Hepatocyte (in vitro differentiated cells): ENCODE measurements at regions not wholly inside any gene's neighbourhood (a gene's known extent, or its start where the extent isn't known, plus 50 kb on each side); places are given as distances from the start of the nearest gene placed in this dataset.

ENCODE experiments used
- DNase-seq: peaks from one replicate; pipeline ENCODE4 v3.0.0-alpha.2; 2016; ENCODE audit warnings: low spot score
- H2AFZ ChIP-seq: fragments of 200-600 bp; sonication (generic); 2 replicates; pipeline ENCODE4 v1.6.0; 2016; ENCODE audit warnings: antibody characterized with exemption, mild to moderate bottlenecking
- H3K27ac ChIP-seq: fragments of 200-600 bp; sonication (generic); 2 replicates; pipeline ENCODE4 v1.5.1; 2016; ENCODE audit warnings: mild to moderate bottlenecking
- H3K27me3 ChIP-seq: fragments of 200-600 bp; sonication (generic); 2 replicates; pipeline ENCODE4 v1.6.1; 2016
- H3K36me3 ChIP-seq: fragments of 200-600 bp; sonication (generic); replicated peaks from 2 replicates; pipeline ENCODE4 v1.5.1; 2016; ENCODE audit warnings: low read depth; ENCODE audit not compliant: insufficient read depth
- H3K4me1 ChIP-seq: fragments of 200-600 bp; sonication (generic); 2 replicates; pipeline ENCODE4 v1.5.1; 2016; ENCODE audit warnings: mild to moderate bottlenecking, moderate library complexity; ENCODE audit not compliant: insufficient read depth
- H3K4me2 ChIP-seq: fragments of 200-600 bp; sonication (generic); 2 replicates; pipeline ENCODE4 v1.6.0; 2016
- H3K4me3 ChIP-seq: fragments of 200-600 bp; sonication (generic); 2 replicates; pipeline ENCODE4 v1.5.1; 2016; ENCODE audit warnings: mild to moderate bottlenecking
- H3K79me2 ChIP-seq: fragments of 200-600 bp; sonication (generic); 2 replicates; pipeline ENCODE4 v1.6.0; 2017; ENCODE audit warnings: mild to moderate bottlenecking
- H3K9me2 ChIP-seq: fragments of 200-600 bp; sonication (generic); replicated peaks from 2 replicates; pipeline ENCODE4 v1.6.0; 2017; ENCODE audit warnings: mild to moderate bottlenecking; ENCODE audit not compliant: insufficient read depth
- H3K9me3 ChIP-seq: fragments of 200-600 bp; sonication (generic); 2 replicates; pipeline ENCODE4 v1.5.1; 2016; ENCODE audit warnings: low read depth, mild to moderate bottlenecking
- H4K20me1 ChIP-seq: fragments of 200-600 bp; sonication (generic); 2 replicates; pipeline ENCODE4 v1.6.0; 2016; ENCODE audit warnings: mild to moderate bottlenecking; ENCODE audit not compliant: insufficient read depth, poor library complexity, severe bottlenecking
- CTCF ChIP-seq: fragments of 200-600 bp; sonication (generic); IDR thresholded peaks from 2 replicates; pipeline ENCODE4 v1.5.1; 2016; ENCODE audit warnings: antibody characterized with exemption, mild to moderate bottlenecking; ENCODE audit not compliant: poor library complexity
- EZH2 ChIP-seq: fragments of 200-600 bp; sonication (generic); IDR thresholded peaks from 2 replicates; pipeline ENCODE4 v1.6.1; 2016; ENCODE audit warnings: antibody characterized with exemption, mild to moderate bottlenecking, borderline replicate concordance
- EZH2phosphoT487 ChIP-seq: fragments of 200-600 bp; sonication (generic); IDR thresholded peaks from one replicate; pipeline ENCODE4 v1.6.1; 2018; ENCODE audit warnings: antibody characterized with exemption, mild to moderate bottlenecking, low read depth, moderate library complexity; ENCODE audit not compliant: unreplicated experiment, severe bottlenecking
- WGBS: methylation state at CpG from one replicate; pipeline ENCODE4 v1.1.6; 2016; ENCODE audit warnings: low lambda C conversion rate; ENCODE audit errors: missing lambda C conversion rate; 5-methylcytosine and 5-hydroxymethylcytosine counted together

- Histone ChIP-seq H4K20me1 (no peaks in the 10 kb centered on the region), H3K27ac (no peak overlapping the region), H3K4me1 (no peaks in the 10 kb centered on the region)
These were observed 69.2 kb upstream of the SFMBT2 start for GRCh38 chr10:7479861-7480598.

GRCh38 chr10:7478727-7479457, 68.1 kb upstream of the SFMBT2 start:
- Histone ChIP-seq H3K4me3 (no peak overlapping the region), H3K79me2 (no peaks in the 10 kb centered on the region), H3K36me3 (no peaks in the 10 kb centered on the region), H3K9me3 (no peaks in the 10 kb centered on the region), H3K9me2 (no peaks in the 10 kb centered on the region), H3K27ac (no peak overlapping the region), H3K4me1 (no peaks in the 10 kb centered on the region), H4K20me1 (no peaks in the 10 kb centered on the region), H3K27me3 (no peaks in the 10 kb centered on the region), H2AFZ (no peak overlapping the region), H3K4me2 (no peak overlapping the region)
- TF ChIP-seq EZH2phosphoT487 (no peak), CTCF (no peak), EZH2 (no peak)
- no peak for DNase-seq
- 80% methylated on average over 4 of the region's 4 CpGs for WGBS

More at GRCh38 chr10:7479861-7480598, 69.2 kb upstream of the SFMBT2 start:
- Histone ChIP-seq H3K4me3 (no peak overlapping the region), H3K36me3 (no peaks in the 10 kb centered on the region), H3K27me3 (no peaks in the 10 kb centered on the region), H3K4me2 (no peak overlapping the region), H3K9me3 (no peaks in the 10 kb centered on the region), H3K79me2 (no peaks in the 10 kb centered on the region), H3K9me2 (no peaks in the 10 kb centered on the region), H2AFZ (no peak overlapping the region)
- TF ChIP-seq CTCF (no peak), EZH2 (no peak), EZH2phosphoT487 (no peak)
- no peak for DNase-seq
- 93% methylated on average over 13 of the region's 13 CpGs for WGBS

DNA sequence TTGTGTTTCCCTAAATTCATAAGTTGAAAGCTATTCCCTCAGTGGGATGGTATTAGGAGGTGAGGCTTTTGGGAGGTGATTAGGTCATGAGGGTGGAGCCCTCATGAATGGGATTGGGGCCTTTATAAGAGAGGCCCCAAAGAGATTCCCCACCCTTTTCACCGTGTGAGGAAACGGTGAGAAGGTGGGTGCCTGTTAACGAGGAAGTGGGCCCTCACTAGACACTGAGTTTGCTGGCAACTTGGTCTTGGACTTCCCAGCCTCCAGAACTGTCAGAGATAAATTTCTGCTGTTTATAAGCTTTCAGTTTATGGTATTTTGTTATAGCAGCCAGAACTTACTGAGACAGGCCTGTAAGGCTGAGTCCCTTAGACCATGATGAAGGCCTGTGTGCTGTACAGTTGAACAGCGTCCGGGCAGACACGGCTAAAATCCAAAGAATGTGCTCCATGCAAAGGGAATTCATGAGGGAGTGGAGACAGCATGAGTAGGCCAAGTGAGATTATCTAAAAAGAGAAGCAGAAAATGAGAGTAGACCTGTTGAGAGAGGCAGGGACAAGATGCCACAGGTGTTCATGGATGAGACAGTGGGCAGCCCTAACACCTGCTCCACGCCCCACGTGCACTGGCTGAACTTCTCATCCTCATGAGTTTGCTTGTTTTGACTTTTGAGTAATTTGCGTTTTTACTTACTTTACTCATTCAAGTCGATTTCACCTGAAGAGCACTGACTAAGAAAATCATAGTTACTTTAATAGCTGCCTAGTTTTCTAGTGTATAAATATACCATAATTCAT, 66.9 kb upstream of the SFMBT2 start:
- H4K20me1 ChIP-seq, result no peaks in the 10 kb centered on the region
- no peaks in the 10 kb centered on the region for H3K9me2 ChIP-seq
- H3K4me3 ChIP-seq, result no peak overlapping the region
- WGBS, result 95% methylated on average over 10 of the region's 10 CpGs
- H3K27ac ChIP-seq, result no peak overlapping the region
- H2AFZ ChIP-seq, result no peak overlapping the region
- no peaks in the 10 kb centered on the region for H3K4me1 ChIP-seq
- H3K4me2 ChIP-seq, result no peak overlapping the region
- H3K79me2 ChIP-seq, result no peaks in the 10 kb centered on the region
- no peaks in the 10 kb centered on the region for H3K36me3 ChIP-seq
- H3K9me3 ChIP-seq, result no peaks in the 10 kb centered on the region
- TF ChIP-seq CTCF (no peak), EZH2 (no peak), EZH2phosphoT487 (no peak)
- H3K27me3 ChIP-seq, result no peaks in the 10 kb centered on the region
- DNase-seq, result no peak
